GM18873 (cell line): ENCODE measurements at regions not wholly inside any gene's neighbourhood (a gene's known extent, or its start where the extent isn't known, plus 50 kb on each side); places are given as distances from the start of the nearest gene placed in this dataset.

Experiments used
- ATAC-seq: cut with Tn5 transposase; IDR thresholded peaks from one replicate; pipeline ENCODE4 v1.9.1; 2021; ENCODE audit warnings: mild to moderate bottlenecking, moderate library complexity, moderate number of reproducible peaks; ENCODE audit not compliant: unreplicated experiment, low FRiP score

DNA sequence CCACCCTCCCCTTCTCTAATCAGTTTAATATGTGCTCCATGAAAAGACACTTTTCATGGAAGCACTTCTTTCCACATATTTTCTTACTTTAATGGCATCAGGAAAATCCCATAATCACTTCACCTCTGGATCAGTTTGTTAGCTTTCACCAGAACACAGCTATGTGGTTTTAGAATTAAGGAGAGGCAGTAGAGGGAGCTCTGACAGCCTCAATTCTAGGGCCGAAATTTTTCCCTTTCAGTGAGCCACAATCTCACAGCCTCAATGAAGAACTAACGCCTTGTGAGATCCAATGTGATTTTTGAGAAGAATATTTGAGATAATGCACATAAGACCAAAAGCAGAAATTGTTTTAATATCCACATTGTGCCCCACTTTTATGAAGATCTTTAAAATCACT, 1494.0 kb upstream of the CDH8 start:
- ATAC-seq: no peak

DNA sequence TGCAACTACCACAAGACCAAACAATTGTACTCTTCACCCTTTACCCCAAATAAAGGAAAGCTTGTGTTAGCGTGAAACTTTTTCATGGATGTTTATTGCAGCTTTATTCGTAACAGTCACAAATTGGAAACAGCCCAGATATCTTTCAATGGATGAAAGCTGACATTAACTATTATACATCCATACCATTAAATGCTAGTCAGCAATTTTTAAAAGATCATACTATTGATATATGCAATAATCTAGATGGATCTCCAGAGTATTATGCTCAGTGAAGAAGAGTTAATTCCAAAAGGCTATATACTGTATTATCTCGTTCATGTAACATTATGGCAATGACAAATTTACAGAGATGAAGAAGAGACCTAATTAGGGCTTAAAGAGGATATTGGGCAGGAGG, 1491.2 kb upstream of the CDH8 start:
- no peak for ATAC-seq

DNA sequence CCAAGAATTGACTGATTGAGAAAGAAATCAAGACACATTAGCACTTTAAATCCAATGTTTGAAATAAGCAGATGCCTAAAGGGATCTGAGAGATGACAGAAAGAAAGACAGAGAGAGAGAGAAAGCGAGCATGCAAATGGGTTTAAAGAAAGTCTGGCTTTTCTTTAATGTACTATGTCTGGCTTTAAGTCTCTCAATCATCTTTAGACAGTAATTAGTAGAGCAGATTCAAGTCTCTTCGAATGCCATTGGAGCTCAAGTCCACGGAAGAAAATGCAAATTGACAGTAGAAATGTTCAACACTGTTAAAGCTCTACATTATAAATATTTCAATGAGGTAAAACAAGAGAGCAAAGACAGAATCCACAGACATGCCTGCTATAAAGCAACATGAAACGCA, 1480.2 kb upstream of the CDH8 start:
- ATAC-seq: no peak

DNA sequence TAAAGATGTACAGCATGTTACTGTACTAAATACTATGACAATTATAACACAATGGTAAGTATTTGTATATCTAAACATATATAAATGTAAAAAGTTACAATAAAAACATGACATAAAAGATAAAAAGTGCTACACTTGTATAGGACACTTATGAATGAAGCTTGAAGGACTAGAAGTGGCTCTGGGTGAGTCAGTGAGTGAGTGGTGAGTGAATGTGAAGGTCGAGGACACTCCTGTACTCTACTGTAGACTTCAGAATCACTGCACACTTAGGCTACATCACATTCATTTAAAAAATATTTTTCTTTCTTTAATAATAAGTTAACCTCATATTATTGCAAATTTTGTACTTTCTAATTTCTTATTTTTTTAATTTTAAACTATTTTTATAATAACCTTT, 1476.7 kb upstream of the CDH8 start:
- no peak for ATAC-seq

DNA sequence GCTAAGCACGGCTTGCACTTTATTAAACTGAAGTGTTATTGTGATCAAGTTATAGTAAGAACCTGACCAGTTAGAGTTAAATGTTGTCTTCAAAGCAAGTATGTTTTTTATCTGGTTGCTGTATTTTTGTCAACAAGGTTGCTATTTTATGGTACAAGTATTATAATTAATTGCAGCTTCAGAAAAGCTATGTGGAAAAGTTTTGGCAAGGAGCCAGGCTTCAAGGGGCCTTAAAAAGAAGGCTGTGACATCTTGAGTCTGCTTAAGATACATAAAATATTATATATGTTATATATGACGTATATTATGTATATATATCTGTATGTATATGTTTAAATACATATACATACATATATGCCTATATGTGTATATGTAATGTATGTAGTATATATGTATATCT, 1461.2 kb upstream of the CDH8 start:
- ATAC-seq: no peak

DNA sequence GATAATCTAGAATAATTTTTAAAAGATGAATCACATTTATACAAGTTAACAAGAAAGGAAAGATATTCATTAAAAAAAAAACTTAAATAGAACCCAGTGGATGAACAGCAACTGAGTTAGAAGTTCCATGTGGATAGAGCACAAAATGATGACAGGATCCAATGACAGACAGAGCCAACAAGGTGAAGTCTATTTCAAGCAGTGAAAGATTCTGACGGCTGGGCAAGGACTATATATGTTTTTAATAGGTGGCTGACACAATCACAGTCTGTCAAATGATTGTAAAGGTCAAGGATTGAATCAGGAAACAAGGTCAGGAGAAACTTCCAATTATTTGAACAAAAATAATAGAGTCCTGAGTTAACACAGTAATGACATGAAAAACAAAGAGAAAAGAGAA, 1460.0 kb upstream of the CDH8 start:
- ATAC-seq: no peak

DNA sequence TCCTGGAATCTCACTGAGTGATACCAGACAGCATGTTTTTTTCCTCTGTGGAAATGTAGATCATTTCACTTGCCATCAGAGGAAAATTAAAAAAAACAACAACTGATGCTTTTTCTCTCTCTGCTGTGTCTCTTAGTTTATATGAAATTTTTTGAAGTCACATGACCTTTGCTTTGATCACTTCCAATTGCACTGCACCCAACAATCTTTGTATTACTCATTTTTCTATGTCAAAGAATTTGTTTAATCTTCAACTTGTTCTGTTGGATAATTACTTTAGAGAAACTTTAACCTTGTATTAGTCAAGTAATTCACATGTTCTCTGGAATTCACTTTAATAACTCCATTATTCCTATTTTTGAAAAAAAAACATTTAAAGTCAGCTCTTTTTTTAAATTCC, 1452.7 kb upstream of the CDH8 start:
- no peak for ATAC-seq

DNA sequence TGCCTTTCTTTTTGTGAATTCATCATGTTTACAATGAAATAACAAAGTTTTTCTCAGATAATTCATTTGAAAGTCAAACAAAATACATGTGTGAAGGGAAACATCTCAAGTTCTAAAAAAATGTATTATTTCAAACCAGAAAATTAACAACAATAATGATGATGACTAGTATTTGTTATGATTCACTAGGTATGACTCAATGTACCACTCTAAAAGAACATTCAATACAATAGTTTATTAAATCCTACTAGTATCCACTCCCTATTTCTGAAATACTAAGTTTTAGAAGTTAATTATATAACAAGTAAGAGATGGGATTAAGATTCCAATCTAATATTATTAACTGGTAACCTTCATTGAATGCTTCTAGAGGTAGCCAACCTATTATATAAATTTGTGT, 1444.8 kb upstream of the CDH8 start:
- no peak for ATAC-seq

DNA sequence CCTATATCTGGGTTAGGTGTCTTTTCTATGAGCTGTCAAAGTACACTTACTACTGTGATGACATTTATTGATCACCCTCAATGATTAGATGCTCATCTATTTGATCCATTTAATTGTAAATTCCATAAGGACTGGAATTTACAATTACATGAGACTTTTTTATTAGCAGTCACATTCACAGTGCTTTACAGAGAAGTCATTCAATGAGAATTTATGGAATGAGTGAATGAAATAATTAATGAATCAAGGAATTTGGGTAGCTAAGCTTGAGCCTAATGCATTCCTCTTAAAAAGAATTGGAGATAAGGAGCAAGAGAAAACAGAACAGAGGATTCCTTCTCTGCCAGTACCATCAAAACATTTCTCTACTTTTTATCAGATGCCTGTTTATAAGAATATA, 1437.5 kb upstream of the CDH8 start:
- no peak for ATAC-seq

DNA sequence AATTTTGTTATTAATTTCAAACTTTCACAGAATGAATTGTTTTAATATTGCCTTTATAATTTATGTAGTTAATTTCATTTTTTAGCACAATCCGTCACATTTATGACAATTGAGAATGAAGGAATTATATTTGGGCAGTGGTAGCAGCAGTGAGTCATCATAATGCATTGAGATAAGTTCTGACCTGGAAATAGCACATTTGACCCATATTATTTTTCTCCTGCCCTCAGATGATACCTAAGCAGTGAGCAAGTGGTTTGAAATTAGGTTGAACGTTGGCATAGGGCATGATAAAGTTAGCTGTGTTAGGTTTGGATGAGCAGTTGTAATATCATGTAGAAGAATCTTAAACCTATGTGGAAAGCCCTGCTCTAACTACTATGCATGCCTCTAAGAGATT, 1431.3 kb upstream of the CDH8 start:
- no peak for ATAC-seq

DNA sequence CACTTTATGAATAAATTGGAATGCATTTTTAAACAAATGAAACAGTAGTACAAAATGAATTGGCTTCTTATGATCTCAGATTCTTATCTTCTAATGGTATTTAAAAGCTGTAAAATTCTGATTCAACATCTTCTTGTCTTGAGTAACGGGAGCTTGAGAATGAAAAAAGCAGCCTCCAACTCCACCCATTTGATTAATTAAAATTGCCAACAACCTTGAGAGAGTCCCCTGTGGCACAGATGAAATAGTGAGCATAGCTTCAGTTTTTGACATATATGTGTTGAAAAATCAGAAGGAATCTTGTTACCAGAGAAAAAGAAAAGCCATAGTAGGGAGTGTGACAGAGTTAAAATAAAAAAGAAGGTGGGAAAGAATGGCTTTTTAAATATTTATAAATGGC, 1426.1 kb upstream of the CDH8 start:
- no peak for ATAC-seq

DNA sequence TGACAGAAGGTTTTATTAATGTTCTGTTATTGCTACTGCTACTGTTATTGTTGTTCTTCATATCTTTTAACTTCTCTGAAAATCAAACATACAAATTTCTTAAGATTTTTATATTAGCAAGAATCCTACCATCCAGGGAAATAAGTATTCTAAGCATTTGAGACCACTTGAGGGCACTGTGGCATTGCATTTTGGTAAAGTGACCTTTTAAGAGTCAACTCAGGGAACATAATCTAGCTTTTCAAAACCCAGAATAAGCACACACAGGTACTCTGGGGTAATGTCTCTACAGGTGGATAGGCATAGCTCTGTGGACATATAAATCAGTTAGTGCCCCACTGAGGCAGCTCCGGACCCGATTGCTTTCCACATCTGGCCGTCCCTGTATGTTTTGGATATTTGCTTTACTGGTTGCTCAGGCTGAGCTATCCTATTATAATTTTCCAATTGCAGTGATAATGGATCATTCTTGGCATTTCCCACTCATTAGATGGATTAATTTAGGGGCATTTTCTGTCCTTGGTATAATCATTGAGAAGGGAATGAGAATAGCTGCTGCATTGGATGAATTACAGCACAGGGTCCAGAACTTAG, 1425.1 kb upstream of the CDH8 start:
- no peak for ATAC-seq

DNA sequence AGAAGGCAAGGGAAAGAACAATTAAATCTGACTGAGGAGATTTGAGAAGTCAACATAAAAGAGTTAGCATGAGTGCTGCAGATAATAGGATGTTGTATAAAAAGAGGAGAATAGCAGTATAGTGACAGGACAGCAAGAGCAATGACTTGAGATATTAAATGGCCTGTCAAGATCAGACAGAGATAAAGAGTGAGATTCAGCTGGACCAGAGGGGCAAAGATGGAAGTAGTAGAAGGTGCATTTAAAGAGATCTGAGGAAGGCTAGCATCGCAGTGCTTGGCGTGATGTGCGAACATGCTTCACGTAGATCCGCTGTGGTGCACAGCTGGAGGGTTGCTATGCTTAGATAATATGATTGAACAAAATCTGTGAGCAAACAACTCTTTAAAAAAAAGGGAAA, 1422.6 kb upstream of the CDH8 start:
- ATAC-seq: no peak

DNA sequence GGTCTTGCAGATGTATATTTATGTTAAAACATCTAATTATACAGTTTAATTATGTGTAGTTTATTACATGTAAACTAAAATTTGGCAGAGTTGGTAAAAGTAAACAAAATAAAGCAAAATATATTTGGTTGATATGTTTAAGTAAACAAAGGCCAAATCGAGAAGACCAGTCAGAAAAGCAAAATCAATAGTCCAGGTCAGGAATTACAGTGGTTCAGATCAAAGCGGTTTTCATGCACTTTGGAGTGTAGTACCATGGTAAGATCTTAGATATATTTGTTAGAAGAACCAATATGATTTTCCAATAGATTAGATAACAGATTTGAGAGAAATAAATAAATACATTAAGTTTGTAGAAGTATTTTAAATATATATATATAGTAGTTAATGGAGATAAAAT, 1421.6 kb upstream of the CDH8 start:
- ATAC-seq: no peak

DNA sequence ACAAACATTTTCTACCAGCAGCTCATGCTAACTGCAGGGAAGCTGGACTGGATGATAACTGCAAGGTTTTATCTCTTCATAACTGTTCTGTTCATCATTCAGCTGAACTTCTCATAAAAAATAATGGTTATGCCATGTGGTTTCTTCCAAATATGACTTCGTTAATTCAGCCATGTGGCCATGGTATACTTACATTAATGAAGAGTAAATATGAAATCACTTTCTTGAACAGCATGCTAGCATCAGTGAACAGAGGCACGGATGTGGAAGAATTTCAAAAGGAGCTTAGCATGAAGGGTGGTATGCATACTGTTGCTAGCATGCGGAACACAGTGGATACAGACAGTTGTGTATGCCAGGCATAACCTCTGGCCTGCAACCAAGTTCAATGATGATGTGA, 1417.0 kb upstream of the CDH8 start:
- no peak for ATAC-seq

DNA sequence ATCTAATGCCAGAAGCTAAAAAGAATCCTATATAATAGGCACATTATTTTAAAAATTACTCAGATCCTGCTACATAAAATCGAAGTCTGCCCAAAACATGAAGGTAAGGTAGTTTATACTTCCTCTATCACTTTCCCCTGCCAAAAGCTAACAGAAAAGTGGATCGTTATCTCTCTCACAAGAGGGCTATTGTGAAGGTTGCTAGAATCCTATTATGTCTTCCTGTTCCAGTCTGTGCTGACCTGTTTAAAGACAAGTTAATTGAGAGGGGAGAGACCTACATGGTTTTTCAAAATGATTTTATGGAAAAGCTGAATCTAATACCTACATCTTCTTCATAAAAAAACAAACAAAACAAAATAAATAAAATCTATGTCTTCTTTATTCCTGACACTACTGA, 1410.9 kb upstream of the CDH8 start:
- no peak for ATAC-seq

DNA sequence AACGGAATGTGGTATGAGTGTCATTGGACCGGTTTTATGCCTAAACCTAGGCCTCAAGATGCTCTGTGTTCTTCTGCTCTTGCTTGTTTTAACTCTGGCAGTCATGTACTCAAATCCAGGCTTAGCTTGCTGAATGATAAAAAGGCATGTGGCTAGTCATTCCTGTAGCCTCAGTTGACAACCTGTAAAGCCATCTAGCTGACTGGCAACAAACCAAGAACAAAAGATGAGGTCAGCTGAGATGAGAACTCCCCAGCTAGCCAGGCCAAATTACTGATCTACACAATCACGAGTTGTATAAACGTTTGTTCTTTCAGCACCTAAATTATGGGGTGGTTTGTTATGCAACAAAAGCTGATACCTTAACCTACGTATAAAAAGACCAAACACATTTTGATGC, 1406.0 kb upstream of the CDH8 start:
- ATAC-seq: no peak

DNA sequence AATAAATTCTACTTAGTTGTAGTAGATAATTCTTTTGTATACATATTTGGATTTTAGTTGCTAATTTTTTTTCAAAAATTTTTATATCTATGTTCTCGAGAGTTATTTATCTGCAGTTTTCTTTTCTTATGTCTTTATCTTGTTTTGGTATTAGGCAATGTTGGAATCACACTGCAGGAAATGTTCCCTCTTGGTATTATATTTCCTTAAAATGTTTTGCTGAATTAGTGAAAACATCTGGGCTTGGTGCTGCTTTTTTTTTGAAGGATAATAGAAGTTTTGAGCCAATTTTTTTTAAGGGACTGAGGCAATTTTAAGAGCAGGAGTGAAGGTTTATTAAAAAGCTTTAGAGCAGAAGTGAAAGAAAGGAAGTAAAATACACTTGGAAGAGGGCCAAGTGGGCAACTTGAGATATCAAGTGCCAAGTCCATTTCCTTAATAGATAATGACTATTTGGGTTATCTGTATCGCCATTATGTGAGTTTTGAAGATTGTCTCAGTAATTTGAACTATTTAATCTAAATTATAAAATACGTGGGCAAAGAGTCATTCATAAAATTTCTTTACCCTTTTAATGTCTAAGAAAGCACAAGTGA, 1390.1 kb upstream of the CDH8 start:
- ATAC-seq: no peak

DNA sequence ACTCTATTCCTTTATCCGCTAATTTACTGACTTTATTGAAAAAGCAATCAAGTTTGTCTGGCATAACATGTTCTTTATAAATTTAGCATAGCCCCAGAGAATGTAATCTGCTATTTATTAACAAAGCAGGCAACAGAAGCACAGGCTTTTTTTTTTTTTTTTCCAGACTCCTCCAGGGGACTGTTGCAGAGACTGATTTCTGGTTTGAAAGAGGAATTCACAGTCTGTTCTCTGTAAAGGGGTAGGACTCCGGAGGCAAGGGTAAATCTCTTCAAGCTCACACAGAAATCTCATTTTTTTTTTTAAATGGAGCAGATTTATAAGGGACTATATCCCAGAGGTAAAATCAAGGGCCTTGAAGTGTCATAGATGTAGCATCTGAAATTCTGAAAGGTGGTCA, 1386.5 kb upstream of the CDH8 start:
- no peak for ATAC-seq

DNA sequence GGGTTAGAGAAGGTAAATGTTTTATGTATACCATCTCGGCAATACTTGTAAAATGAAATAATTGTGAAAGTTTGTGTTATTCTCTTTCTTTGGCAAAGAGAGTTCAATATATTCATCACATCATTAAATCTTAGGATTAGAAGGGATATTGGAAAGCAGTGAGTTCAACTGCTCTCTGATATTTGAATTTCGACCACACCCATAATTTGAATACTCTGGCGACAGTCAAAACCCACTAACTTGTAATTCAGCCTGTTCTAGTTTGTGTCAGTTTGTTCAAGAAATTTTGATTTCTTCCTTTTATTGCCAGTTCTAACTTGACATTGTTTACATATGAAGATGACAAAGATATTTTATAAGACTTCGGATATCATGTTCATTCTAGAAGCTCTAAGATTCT, 1380.5 kb upstream of the CDH8 start:
- no peak for ATAC-seq

DNA sequence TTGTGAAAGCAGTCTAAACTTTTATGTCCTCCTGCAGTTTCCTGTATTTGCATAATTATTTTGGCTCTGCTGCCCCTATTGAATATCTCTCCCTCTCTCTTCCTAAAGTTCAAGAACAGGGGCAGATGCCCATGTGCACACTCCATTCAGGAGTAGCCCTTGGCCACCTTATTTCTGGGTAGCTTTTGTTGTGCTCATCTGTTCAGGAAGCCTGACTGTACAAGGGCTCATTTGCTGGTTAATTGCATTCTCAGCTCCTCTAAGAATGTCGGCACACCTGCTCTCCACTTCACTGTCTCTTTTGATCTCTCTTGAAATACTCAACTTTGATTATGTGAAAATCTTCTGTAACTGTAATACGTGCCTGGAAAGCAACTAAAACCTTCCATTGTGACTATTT, 1378.8 kb upstream of the CDH8 start:
- ATAC-seq: no peak

DNA sequence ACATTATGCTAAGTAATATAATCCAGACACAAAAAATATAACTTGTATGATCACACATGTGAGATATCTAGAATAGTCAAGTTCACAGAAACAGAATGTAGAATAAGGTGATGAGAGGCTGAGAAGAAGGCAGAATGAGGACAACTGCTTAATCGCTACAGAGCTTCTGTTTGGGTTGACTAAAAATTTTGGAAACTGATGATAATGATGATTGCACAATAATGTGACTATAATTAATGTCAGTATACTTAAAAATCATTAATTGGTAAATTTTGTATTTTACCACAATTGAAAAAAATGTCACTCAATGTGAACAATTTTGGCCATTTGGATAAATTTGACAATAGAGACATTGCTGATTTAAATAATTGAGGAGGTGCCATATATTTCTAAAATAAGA, 1374.4 kb upstream of the CDH8 start:
- no peak for ATAC-seq

DNA sequence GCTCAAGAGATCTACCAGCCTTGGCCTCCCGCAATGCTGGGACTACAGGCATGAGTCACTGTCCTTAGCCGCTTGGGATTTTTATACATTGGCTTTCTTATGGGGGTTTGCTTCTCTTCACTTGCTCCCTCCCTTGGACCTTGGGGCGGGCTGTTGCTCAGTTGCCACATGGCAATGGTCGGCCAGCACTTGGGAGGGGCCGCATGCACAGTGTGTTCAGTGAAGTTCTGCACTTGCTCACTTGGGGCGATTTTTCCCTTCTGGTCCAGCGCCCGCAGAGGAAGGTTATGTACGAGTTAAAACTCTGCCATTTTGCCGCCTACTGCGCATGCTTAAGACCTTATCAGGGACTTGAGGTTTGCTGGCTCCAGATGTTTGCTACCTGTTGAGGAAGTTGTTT, 1367.6 kb upstream of the CDH8 start:
- no peak for ATAC-seq
